Left colon (tissue), 2 donors: ENCODE measurements at regions not wholly inside any gene's neighbourhood (a gene's known extent, or its start where the extent isn't known, plus 50 kb on each side); places are given as distances from the start of the nearest gene placed in this dataset.

Source experiments
- ATAC-seq: fragments of 200-7000 bp; cut with Tn5 transposase; one replicate; pipeline ENCODE4 v1.9.1; 2020; ENCODE audit warnings: mild to moderate bottlenecking, moderate library complexity
- DNase-seq, 2 donors: peaks; one replicate each; pipeline ENCODE4 v3.0.0-alpha.2; 2020
- intact Hi-C, 2 donors: fragments of 100-400 bp; cut with DNase I in 1 of 2; cut with micrococcal nuclease in 1 of 2; formaldehyde crosslinking; loops; one replicate each; pipeline versions ENCODE4 v1.11.2 to v1.14.0; 2022; cut with DNase I, micrococcal nuclease
- donor health status: DM: no; HTN: no; CAD: no.
- donor health status: DM: yes; HTN: yes; CAD: no.

- ATAC-seq = no peak
- DNase-seq = no peak
- intact Hi-C loops = no loop called here
Measured at GRCh38 chr9:89753472-89754055, 148.8 kb downstream of the GADD45G start.

- ATAC-seq (no peak), DNase-seq (no peak)
- intact Hi-C loops = no loop called here
Measured at GRCh38 chr9:89754193-89754592, 149.4 kb downstream of the GADD45G start.

- intact Hi-C loops = no loop called here
- DNase-seq = no peak
- no peak for ATAC-seq
Measured at GRCh38 chr9:89755821-89756220, 151.0 kb downstream of the GADD45G start.

- ATAC-seq = peak; percentile 68
- DNase-seq = no peak
- intact Hi-C loops = no loop called here
Measured at GRCh38 chr9:89756891-89757537, 152.2 kb downstream of the GADD45G start.

GRCh38 chr9:89757776-89758528 is 153.1 kb downstream of the GADD45G start:
- intact Hi-C loops = no loop called here
- ATAC-seq (no peak), DNase-seq (no peak)

- intact Hi-C loops = no loop called here
- no peak for ATAC-seq
- DNase-seq = no peak
Measured at GRCh38 chr9:89759572-89759971, 154.8 kb downstream of the GADD45G start.

- ATAC-seq = no peak
- intact Hi-C loops = no loop called here
- no peak for DNase-seq
Measured at GRCh38 chr9:89760123-89760522, 155.3 kb downstream of the GADD45G start.

GRCh38 chr9:89764217-89764616 is 159.4 kb downstream of the GADD45G start:
- no peak for DNase-seq
- intact Hi-C loops = no loop called here
- no peak for ATAC-seq

- intact Hi-C loops = no loop called here
- no peak for ATAC-seq
Measured at GRCh38 chr9:89765211-89765946, 160.6 kb downstream of the GADD45G start.

GRCh38 chr9:89766991-89767390 is 162.2 kb downstream of the GADD45G start:
- intact Hi-C loops = no loop called here
- no peak for DNase-seq
- no peak for ATAC-seq

More at GRCh38 chr9:89765211-89765946, 160.6 kb downstream of the GADD45G start:
- no peak for DNase-seq

GRCh38 chr9:89768051-89768450 is 163.2 kb downstream of the GADD45G start:
- DNase-seq (no peak), ATAC-seq (no peak)
- intact Hi-C loops = no loop called here

- no peak for ATAC-seq
- intact Hi-C loops = no loop called here
- DNase-seq = no peak
Measured at GRCh38 chr9:89768650-89769071, 163.8 kb downstream of the GADD45G start.

GRCh38 chr9:89770531-89771174 is 165.8 kb downstream of the GADD45G start:
- no peak for ATAC-seq
- DNase-seq = no peak
- intact Hi-C loops = no loop called here

- ATAC-seq = no peak
- DNase-seq = no peak
- intact Hi-C loops = no loop called here
Measured at GRCh38 chr9:89771205-89771604, 166.4 kb downstream of the GADD45G start.

GRCh38 chr9:89773170-89773569 is 168.4 kb downstream of the GADD45G start:
- ATAC-seq = no peak
- no peak for DNase-seq
- intact Hi-C loops = no loop called here

- no peak for DNase-seq
- intact Hi-C loops = no loop called here
- ATAC-seq = no peak
Measured at GRCh38 chr9:89774858-89775370, 170.1 kb downstream of the GADD45G start.

- DNase-seq (no peak), ATAC-seq (no peak)
- intact Hi-C loops = no loop called here
Measured at GRCh38 chr9:89775641-89776040, 170.8 kb downstream of the GADD45G start.

GRCh38 chr9:89776795-89777525 is 172.1 kb downstream of the GADD45G start:
- no peak for DNase-seq

More at GRCh38 chr9:89776795-89777525, 172.1 kb downstream of the GADD45G start:
- intact Hi-C loops = no loop called here
- ATAC-seq = no peak
